HUDEP-2 (cell line): ENCODE measurements at regions not wholly inside any gene's neighbourhood (a gene's known extent, or its start where the extent isn't known, plus 50 kb on each side); places are given as distances from the start of the nearest gene placed in this dataset.
"Not testable (repeated sequence)": the region's sequence is repeated elsewhere in the genome, so short reads cannot be mapped to it uniquely, and the experiment has no call there.

Source experiments
- DNase-seq, 76 experiments: peaks; one replicate each; lab custom pipeline; 2025; ENCODE audit not compliant: unreplicated experiment in 76 of 76; lab: John Stamatoyannopoulos, UW

GRCh38 chr12:17116538-17116937 is 510.6 kb upstream of the LMO3 start:
- DNase-seq = not testable (repeated sequence)

GRCh38 chr12:17110316-17110715 is 504.4 kb upstream of the LMO3 start:
- DNase-seq = no peak

DNA sequence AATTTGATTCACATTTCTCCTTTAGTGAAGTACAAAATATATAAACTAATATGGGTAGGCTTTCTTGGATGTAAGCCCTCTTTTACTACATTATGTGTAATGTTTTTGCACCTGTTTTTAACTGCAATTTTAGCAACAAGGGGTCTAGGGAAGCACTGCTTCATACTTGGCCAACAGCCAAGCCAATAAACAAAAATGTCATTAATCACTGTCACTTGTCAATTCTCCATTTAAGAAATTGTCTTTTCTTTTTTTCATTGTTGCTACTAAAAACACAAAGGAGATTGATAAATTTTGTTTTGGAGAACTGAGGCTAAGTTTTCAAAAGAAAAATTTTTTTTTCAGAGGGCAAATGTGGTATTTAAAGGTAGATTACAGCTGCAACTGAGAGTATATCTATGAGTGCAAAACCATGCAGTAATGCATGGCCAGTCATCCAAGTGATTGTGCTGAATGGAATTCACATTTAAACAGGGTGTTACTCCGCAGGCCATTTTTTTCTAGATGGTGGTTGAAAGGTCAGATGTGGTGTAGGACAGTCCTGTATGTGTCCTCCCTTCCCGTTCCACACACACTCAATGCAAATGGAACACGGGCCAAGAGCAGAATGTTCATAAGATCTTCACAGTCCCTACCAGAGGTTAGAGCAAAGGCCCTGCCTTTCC is 503.0 kb upstream of the LMO3 start:
- DNase-seq = no peak

- no peak for DNase-seq
Measured at GRCh38 chr12:17104801-17105200, 498.8 kb upstream of the LMO3 start.

DNA sequence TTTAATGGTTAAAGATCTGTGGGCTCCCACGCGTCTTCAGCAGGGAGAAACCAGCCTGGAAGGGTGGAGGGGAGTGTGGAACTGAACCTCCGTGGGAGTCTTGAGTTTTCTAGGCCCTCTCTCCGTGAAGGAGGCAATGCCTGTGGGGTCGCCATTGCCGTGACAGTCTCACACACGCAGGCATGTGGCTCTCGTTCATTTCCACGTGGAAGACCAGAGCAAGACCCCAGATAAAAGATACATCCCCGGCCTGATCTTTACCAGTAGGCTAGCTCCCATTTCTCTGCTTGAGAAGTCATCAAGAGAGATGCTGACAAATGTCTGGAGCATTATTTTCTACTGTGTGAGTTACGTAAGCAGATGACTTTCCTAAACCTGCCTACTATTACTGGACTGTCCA is 491.7 kb upstream of the LMO3 start:
- no peak for DNase-seq

GRCh38 chr12:17084831-17085230 is 478.9 kb upstream of the LMO3 start:
- no peak for DNase-seq

DNA sequence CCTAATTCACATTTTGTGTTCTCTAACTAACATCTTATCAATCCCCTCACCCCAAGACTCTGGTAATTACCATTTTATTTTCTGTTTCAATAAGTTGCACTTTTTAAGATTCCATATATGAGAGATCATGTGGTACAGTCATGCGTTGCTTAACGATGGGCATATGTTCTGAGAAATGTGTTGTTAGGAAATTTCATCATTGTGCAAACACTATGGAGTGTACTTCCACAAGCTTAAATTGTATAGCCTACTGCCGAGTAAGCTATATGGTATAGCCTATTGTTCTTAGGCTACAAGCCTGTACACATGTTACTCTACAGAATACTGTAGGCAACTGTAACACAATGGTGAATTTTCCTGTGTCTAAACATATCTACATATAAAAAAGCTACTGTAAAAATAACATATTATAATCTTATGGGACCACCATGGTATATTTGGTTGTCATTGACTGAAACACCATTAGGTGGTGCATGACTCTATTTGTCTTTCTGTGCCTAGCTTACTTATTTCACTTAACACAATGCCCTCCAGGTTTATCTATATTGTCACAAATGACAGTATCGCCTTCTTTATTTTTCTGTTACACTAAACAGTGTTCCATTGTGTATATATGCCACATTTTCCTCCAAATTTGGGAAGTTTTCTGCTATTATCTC is 473.4 kb upstream of the LMO3 start:
- no peak for DNase-seq

DNA sequence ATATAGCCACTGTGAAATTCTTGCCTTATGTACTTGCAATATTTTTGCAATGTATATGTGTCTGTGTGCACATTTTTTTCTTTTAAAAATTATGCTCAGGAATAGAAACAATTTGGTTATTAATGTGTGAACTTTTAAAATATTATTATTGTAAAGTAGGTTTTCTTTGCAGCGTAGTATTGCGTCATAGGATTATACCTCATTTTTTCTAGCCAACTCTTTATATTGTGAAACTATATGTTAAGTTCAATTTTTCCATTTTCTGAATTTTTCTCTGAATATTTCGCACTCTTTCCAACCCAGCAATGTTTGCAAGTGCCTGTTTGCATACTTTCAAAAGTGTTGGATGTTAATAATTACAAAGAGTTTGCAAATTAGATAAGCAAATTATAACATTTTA is 471.6 kb upstream of the LMO3 start:
- no peak for DNase-seq

GRCh38 chr12:17076811-17077210 is 470.8 kb upstream of the LMO3 start:
- DNase-seq = no peak

DNA sequence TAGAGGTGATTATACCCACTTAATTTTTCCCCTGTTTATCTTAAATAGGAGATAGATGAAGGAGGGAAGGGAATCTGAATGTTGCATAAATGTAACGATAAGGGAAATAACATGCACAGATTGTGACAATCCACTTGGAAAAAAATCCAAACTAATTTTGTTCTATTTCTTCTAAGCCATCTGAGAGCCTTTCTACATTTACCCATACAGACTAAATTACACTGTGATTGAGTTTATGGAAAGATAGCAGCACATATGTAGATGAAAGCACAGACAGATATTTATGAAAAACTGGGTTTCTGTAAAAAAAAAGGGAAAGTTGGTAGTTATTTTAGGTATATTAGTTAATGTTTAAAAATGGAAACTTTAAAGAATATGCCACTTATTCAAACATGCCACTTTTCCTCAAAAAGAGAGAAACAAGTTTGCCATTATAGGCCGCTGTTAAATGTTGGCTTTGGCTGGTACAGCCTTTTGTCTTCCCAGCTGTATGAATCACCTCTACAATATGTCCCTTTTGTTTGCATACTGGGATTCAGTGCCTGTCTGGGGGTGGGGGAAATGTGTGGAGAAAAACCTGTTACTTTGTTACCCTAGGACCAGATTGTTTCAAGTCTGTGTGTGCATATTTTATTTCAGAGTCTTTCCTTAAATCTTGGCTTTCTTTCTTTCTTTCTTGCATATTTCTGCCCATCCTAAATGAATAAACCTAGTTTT is 470.2 kb upstream of the LMO3 start:
- no peak for DNase-seq

GRCh38 chr12:17064834-17065233 is 458.9 kb upstream of the LMO3 start:
- no peak for DNase-seq

DNA sequence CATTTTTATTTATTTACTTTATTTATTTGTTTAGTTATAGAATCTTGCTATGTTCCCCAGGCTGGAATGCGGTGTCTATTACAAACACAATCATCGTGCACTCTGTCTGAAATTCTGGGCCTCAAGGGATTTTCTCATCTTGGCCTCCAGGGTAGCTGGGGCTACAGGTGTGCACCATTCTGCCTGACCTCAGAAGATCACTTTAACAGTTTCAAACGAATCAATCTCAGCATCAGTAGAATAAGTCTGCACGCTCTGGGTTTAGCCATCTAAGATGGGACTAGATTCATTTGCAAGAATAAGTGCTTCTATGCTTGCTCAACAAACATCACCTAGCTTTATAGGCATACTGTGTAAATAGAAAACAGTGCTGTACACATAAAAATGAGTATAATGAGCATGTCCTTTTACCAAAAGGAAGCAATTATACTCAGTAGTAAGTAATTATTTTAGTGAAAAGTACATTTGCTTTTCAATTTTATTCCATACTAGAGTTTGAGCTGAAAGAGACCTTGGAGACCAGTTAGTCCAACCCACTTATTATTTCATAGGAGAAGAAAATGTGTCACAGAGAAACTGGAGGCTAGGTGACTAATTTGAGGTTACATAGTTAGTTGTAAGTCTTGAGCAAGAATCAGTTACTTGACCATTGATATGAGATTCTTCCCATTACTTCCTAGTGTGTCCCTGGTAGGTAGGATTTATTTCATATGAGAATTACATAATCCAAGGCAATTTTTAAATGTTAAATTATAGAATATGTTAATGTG is 456.5 kb upstream of the LMO3 start:
- no peak for DNase-seq

DNA sequence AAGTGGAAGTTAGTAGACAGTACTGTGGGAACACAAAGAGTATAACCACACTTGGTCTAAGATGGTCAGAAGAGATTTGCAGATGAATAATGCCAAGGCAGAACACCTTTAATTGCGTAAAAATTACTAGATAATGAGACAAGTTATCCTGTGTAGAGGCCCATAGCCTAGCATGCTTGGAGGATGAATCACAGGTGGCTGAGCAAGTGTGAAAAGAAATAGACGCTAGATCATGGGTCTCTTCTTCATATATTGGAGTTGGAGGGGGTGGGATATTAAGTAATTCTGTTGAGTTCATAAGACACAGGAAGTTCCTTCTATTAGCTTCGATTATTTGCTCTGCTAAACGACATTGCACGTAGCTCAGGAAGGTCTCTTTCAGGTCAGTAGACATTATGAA is 454.3 kb upstream of the LMO3 start:
- no peak for DNase-seq

- DNase-seq = no peak
Measured at GRCh38 chr12:17056546-17056945, 450.6 kb upstream of the LMO3 start.

- no peak for DNase-seq
Measured at GRCh38 chr12:17038923-17039322, 433.0 kb upstream of the LMO3 start.

- DNase-seq = no peak
Measured at GRCh38 chr12:17035372-17035771, 429.4 kb upstream of the LMO3 start.

- no peak for DNase-seq
Measured at GRCh38 chr12:17030338-17030737, 424.4 kb upstream of the LMO3 start.

GRCh38 chr12:17028348-17028747 is 422.4 kb upstream of the LMO3 start:
- no peak for DNase-seq

- DNase-seq = not testable (repeated sequence)
Measured at GRCh38 chr12:17025424-17025823, 419.5 kb upstream of the LMO3 start.

DNA sequence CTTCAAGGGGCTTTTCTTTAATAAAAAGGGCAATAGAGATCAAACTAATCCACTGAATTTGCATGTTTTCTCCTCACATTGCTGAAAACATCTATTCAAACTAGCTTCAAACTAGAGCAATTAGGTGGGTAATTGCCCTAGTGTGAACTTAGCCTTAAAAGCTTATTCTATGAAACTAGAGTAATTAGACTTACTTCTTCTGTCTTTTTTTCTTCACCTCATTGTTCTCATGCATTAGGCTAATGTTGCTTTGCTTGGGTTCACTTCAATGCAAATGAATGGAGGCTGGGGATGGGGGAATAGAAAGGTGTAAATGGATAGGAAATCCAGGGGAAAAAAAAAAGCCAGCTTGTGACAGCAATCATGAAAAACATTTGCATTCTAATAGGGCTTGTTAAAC is 414.8 kb upstream of the LMO3 start:
- DNase-seq = no peak

DNA sequence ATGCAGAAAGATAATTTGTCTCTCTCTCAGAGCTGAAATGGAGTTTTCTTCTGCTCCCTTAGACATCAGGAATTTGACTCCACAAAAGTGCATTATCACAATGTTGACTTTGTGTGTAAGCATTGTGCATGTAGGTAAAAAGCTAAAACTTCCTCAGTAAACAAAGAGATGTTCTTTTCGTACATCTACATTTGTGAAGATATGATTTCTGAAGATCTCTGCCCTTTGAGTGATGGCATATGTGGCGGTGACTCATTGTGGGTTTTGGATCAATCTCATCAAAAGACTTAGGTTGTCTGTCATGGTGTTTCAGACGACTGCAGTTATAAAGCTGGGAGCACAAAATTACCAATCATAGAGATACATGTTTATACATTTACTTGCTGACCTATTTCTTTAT is 411.4 kb upstream of the LMO3 start:
- DNase-seq = no peak
